ENCODE measurements at regions not wholly inside any gene's neighbourhood (a gene's known extent, or its start where the extent isn't known, plus 50 kb on each side); places are given as distances from the start of the nearest gene placed in this dataset.

DNA sequence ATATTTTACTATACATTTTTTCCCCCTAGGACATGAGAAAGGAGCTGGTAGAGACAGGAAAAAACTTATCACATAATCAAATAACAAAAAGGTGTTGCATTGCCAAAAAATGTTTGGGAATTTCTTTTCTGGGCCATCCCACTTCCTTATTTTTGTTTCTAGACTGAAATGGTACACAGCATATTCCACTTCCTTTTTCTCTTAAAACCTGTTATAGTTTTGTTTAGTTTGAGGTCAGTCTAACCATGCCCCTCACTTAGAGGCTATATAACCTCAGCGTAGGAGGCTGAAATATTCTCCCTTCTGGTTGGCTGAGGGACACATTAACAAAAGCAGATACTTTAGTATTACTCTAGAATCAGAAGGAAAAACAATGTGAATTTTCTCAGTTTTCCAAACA is 323.9 kb downstream of the GJA1 start:
- Histone ChIP-seq H3K27me3 (ENCODE audit: insufficient read depth, low read length) (no peaks in the 10 kb centered on the region), H2AFZ (ENCODE audit: low read length) (no peak overlapping the region), H3K4me3 (ENCODE audit: low read depth, low read length, poor library complexity, severe bottlenecking) (no peak overlapping the region), H3K79me2 (ENCODE audit: insufficient read depth, low read length) (no peaks in the 10 kb centered on the region), H3K27ac (ENCODE audit: low read depth, low read length, poor library complexity, severe bottlenecking) (no peak overlapping the region), H3K9ac (ENCODE audit: low read length) (no peak overlapping the region), H3K4me2 (ENCODE audit: low read length) (no peak overlapping the region), H3K9me2 (ENCODE audit: low read depth, low read length) (no peaks in the 10 kb centered on the region), H3K36me3 (ENCODE audit: insufficient read depth, low read length) (no peaks in the 10 kb centered on the region), H4K20me1 (ENCODE audit: insufficient read depth, low read length) (no peaks in the 10 kb centered on the region), H3F3A (ENCODE audit: insufficient read depth, low read length) (no peaks in the 10 kb centered on the region), H3K9me3 (ENCODE audit: low read length) (no peaks in the 10 kb centered on the region), H3K4me1 (ENCODE audit: insufficient read depth, low read length, severe bottlenecking) (no peaks in the 10 kb centered on the region)
- TF ChIP-seq EZH2 (IDR thresholded peaks at IDR 0.05; ENCODE audit: borderline replicate concordance, low read length), result no peak
- TF ChIP-seq, protein P1, sequence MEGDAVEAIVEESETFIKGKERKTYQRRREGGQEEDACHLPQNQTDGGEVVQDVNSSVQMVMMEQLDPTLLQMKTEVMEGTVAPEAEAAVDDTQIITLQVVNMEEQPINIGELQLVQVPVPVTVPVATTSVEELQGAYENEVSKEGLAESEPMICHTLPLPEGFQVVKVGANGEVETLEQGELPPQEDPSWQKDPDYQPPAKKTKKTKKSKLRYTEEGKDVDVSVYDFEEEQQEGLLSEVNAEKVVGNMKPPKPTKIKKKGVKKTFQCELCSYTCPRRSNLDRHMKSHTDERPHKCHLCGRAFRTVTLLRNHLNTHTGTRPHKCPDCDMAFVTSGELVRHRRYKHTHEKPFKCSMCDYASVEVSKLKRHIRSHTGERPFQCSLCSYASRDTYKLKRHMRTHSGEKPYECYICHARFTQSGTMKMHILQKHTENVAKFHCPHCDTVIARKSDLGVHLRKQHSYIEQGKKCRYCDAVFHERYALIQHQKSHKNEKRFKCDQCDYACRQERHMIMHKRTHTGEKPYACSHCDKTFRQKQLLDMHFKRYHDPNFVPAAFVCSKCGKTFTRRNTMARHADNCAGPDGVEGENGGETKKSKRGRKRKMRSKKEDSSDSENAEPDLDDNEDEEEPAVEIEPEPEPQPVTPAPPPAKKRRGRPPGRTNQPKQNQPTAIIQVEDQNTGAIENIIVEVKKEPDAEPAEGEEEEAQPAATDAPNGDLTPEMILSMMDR (IDR thresholded peaks at IDR 0.05; ENCODE audit: low read length), result no peak

DNA sequence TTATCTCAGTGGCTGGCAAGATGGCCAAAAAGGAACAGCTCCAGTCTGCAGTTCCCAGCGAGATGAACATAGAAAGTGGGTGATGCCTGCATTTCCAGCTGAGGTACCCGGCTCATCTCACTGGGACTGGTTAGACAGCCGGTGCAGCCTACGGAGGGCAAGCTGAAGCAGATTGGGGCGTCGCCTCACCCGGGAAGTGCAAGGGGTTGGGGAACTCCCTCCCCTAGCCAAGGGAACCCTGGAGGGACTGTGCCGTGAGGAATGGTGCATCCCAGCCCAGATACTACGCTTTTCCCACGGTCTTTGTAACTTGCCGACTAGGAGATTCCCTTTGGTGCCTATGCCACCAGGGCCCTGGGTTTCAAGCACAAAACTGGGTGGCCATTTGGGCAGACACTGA is 324.7 kb downstream of the GJA1 start:
- no peaks in the 10 kb centered on the region for H3K27me3 ChIP-seq (ENCODE audit: insufficient read depth, low read length)
- TF ChIP-seq, protein P1 (IDR thresholded peaks at IDR 0.05; ENCODE audit: low read length), result no peak
- TF ChIP-seq EZH2 (IDR thresholded peaks at IDR 0.05; ENCODE audit: borderline replicate concordance, low read length), result no peak
- no peak overlapping the region for H2AFZ ChIP-seq (ENCODE audit: low read length)
- H3K4me1 ChIP-seq (ENCODE audit: insufficient read depth, low read length, severe bottlenecking), result no peaks in the 10 kb centered on the region
- H3K9ac ChIP-seq (ENCODE audit: low read length), result no peak overlapping the region
- no peak overlapping the region for H3K27ac ChIP-seq (ENCODE audit: low read depth, low read length, poor library complexity, severe bottlenecking)
- H3K36me3 ChIP-seq (ENCODE audit: insufficient read depth, low read length), result no peaks in the 10 kb centered on the region
- H3K4me2 ChIP-seq (ENCODE audit: low read length), result no peak overlapping the region
- H3K9me2 ChIP-seq (ENCODE audit: low read depth, low read length), result no peaks in the 10 kb centered on the region
- H3F3A ChIP-seq (ENCODE audit: insufficient read depth, low read length), result no peaks in the 10 kb centered on the region
- no peaks in the 10 kb centered on the region for H4K20me1 ChIP-seq (ENCODE audit: insufficient read depth, low read length)
- H3K4me3 ChIP-seq (ENCODE audit: low read depth, low read length, poor library complexity, severe bottlenecking), result no peak overlapping the region
- H3K79me2 ChIP-seq (ENCODE audit: insufficient read depth, low read length), result no peaks in the 10 kb centered on the region
- no peaks in the 10 kb centered on the region for H3K9me3 ChIP-seq (ENCODE audit: low read length)

DNA sequence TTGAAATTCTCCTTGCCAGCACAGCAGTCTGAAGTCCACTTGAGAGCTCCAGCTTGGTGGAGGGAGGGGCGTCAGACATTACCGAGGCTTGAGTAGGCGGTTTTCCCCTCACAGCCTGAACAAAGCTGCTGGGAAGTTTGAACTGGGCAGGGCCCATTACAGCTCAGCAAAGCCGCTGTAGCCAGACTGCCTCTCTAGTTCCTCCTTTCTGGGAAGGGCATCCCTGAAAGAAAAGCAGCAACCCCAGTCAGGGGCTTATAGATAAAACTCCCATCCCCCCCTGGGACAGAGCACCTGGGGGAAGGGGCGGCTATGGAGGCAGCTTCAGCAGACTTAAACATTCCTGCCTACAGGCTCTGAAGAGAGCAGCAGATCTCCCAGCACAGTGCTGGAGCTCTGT is 325.3 kb downstream of the GJA1 start:
- H3K36me3 ChIP-seq (ENCODE audit: insufficient read depth, low read length), result no peaks in the 10 kb centered on the region
- H2AFZ ChIP-seq (ENCODE audit: low read length), result no peak overlapping the region
- no peaks in the 10 kb centered on the region for H4K20me1 ChIP-seq (ENCODE audit: insufficient read depth, low read length)
- no peaks in the 10 kb centered on the region for H3K27me3 ChIP-seq (ENCODE audit: insufficient read depth, low read length)
- no peak overlapping the region for H3K9ac ChIP-seq (ENCODE audit: low read length)
- no peaks in the 10 kb centered on the region for H3K79me2 ChIP-seq (ENCODE audit: insufficient read depth, low read length)
- H3K4me1 ChIP-seq (ENCODE audit: insufficient read depth, low read length, severe bottlenecking), result no peaks in the 10 kb centered on the region
- TF ChIP-seq EZH2 (IDR thresholded peaks at IDR 0.05; ENCODE audit: borderline replicate concordance, low read length), result no peak
- TF ChIP-seq, protein P1 (IDR thresholded peaks at IDR 0.05; ENCODE audit: low read length), result no peak
- H3F3A ChIP-seq (ENCODE audit: insufficient read depth, low read length), result no peaks in the 10 kb centered on the region
- no peaks in the 10 kb centered on the region for H3K9me2 ChIP-seq (ENCODE audit: low read depth, low read length)
- no peak overlapping the region for H3K27ac ChIP-seq (ENCODE audit: low read depth, low read length, poor library complexity, severe bottlenecking)
- H3K9me3 ChIP-seq (ENCODE audit: low read length), result no peaks in the 10 kb centered on the region
- no peak overlapping the region for H3K4me3 ChIP-seq (ENCODE audit: low read depth, low read length, poor library complexity, severe bottlenecking)
- H3K4me2 ChIP-seq (ENCODE audit: low read length), result no peak overlapping the region

Measured in OCI-LY1 (cell line).